ENCODE measurements at regions not wholly inside any gene's neighbourhood (a gene's known extent, or its start where the extent isn't known, plus 50 kb on each side); places are given as distances from the start of the nearest gene placed in this dataset.
A peak's percentile ranks its signal among the peaks of the same experiment; 100 is the strongest.

DNA sequence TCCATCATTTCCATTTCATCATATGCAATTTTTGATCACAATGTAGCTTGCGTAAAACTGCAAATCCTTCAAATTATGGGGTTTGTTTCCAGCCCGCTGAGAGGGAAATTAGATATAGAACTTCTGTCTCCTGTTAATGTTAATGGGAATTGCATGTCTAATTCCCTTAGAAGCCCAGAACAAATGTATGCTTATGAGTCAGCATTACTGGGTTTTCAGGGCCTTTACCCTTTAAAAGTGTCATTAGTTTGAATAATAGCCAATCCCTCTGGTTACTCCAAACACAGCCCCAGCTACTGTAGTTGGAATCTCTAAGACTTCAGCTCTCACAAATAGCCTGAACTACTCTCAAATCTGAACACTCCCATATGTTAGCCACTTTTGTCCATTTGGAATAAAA lies 439.4 kb downstream of the C3orf38 start:
- Histone ChIP-seq H3K27ac (ENCODE audit: low read length) (no peak overlapping the region), H3K9ac (ENCODE audit: low read length) (no peak overlapping the region)

DNA sequence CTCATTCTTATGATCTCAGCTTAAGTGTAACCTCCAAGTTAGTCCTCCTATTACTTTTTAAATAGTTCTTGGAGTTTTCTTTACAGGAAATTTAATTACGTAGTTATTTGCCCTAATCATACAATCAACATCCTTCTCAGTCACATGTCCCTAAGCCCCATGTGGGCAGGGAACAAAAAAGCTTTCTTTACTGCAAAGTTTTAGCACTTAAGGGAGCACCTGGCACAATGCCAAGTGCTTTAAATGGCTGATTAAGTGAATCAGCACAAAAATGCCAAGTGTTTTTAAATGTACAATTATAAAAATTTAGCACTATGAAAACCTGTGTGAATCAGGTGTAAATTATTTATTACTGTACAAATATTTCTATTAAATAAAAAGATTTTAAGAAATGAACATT lies 445.3 kb downstream of the C3orf38 start:
- Histone ChIP-seq H3K27me3 (replicated peaks; ENCODE audit: insufficient read depth, low read length) (no peaks in the 10 kb centered on the region), H3K4me1 (ENCODE audit: low read length) (no peaks in the 10 kb centered on the region), H3K9me3 (replicated peaks; ENCODE audit: insufficient read depth, low read length) (no peaks in the 10 kb centered on the region), H3K9ac (ENCODE audit: low read length) (no peak overlapping the region), H3K4me2 (ENCODE audit: low read depth, low read length) (no peak overlapping the region), H3K36me3 (replicated peaks; ENCODE audit: insufficient read depth, low read length) (no peaks in the 10 kb centered on the region), H3K9me2 (replicated peaks; ENCODE audit: insufficient read depth, low read length) (no peaks in the 10 kb centered on the region), H3F3A (ENCODE audit: insufficient read depth, low read length) (no peaks in the 10 kb centered on the region), H2AFZ (ENCODE audit: low read length) (no peak overlapping the region), H3K79me2 (ENCODE audit: low read length) (no peaks in the 10 kb centered on the region), H3K4me3 (ENCODE audit: low read length) (no peak overlapping the region), H3K27ac (ENCODE audit: low read length) (no peak overlapping the region), H4K20me1 (ENCODE audit: insufficient read depth, low read length) (no peaks in the 10 kb centered on the region)
- TF ChIP-seq, protein P1, sequence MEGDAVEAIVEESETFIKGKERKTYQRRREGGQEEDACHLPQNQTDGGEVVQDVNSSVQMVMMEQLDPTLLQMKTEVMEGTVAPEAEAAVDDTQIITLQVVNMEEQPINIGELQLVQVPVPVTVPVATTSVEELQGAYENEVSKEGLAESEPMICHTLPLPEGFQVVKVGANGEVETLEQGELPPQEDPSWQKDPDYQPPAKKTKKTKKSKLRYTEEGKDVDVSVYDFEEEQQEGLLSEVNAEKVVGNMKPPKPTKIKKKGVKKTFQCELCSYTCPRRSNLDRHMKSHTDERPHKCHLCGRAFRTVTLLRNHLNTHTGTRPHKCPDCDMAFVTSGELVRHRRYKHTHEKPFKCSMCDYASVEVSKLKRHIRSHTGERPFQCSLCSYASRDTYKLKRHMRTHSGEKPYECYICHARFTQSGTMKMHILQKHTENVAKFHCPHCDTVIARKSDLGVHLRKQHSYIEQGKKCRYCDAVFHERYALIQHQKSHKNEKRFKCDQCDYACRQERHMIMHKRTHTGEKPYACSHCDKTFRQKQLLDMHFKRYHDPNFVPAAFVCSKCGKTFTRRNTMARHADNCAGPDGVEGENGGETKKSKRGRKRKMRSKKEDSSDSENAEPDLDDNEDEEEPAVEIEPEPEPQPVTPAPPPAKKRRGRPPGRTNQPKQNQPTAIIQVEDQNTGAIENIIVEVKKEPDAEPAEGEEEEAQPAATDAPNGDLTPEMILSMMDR (IDR thresholded peaks at IDR 0.05; ENCODE audit: low read length), result no peak
- TF ChIP-seq EZH2 (optimal IDR thresholded peaks at IDR 0.05; ENCODE audit: low read depth, low read length), result no peak
- TF ChIP-seq EZH2phosphoT487 (IDR thresholded peaks at IDR 0.05; ENCODE audit: low read length), result no peak
- DNase-seq, result peak; percentile 17

More for the DNA sequence above, 439.4 kb downstream of the C3orf38 start:
- Histone ChIP-seq H3K4me2 (ENCODE audit: low read depth, low read length) (no peak overlapping the region), H2AFZ (ENCODE audit: low read length) (no peak overlapping the region), H3K36me3 (replicated peaks; ENCODE audit: insufficient read depth, low read length) (no peaks in the 10 kb centered on the region), H4K20me1 (ENCODE audit: insufficient read depth, low read length) (no peaks in the 10 kb centered on the region), H3K4me1 (ENCODE audit: low read length) (no peaks in the 10 kb centered on the region), H3K27me3 (replicated peaks; ENCODE audit: insufficient read depth, low read length) (no peaks in the 10 kb centered on the region), H3K9me2 (replicated peaks; ENCODE audit: insufficient read depth, low read length) (no peaks in the 10 kb centered on the region), H3K9me3 (replicated peaks; ENCODE audit: insufficient read depth, low read length) (no peaks in the 10 kb centered on the region), H3K4me3 (ENCODE audit: low read length) (no peak overlapping the region), H3F3A (ENCODE audit: insufficient read depth, low read length) (no peaks in the 10 kb centered on the region), H3K79me2 (ENCODE audit: low read length) (no peaks in the 10 kb centered on the region)
- TF ChIP-seq EZH2phosphoT487 (IDR thresholded peaks at IDR 0.05; ENCODE audit: low read length), result no peak
- TF ChIP-seq, protein P1 (IDR thresholded peaks at IDR 0.05; ENCODE audit: low read length), result no peak
- no peak for TF ChIP-seq EZH2 (optimal IDR thresholded peaks at IDR 0.05; ENCODE audit: low read depth, low read length)
- no peak for DNase-seq

DNA sequence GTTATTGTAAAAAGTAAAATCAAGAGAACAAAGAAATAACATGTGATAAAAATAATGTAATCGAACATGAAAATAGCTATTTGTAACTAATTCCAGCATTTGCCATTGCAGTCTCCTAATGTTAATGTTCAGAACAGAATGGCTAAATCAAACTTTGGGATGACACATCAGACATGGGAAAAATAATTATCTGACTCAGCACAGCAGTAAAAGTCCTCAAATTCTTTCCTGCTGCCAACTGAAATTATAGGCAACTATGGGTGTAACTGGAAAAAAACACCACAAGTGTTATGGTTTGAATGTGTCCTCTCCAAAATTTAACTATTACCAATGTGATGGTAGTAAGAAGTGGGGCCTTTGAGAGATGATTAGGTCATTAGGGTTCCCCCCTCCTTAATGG lies 446.7 kb downstream of the C3orf38 start:
- no peaks in the 10 kb centered on the region for H3K9me2 ChIP-seq (replicated peaks; ENCODE audit: insufficient read depth, low read length)
- H3K4me3 ChIP-seq (ENCODE audit: low read length), result no peak overlapping the region
- no peaks in the 10 kb centered on the region for H3K27me3 ChIP-seq (replicated peaks; ENCODE audit: insufficient read depth, low read length)
- H3K36me3 ChIP-seq (replicated peaks; ENCODE audit: insufficient read depth, low read length), result no peaks in the 10 kb centered on the region
- H3F3A ChIP-seq (ENCODE audit: insufficient read depth, low read length), result no peaks in the 10 kb centered on the region
- H4K20me1 ChIP-seq (ENCODE audit: insufficient read depth, low read length), result no peaks in the 10 kb centered on the region
- no peaks in the 10 kb centered on the region for H3K4me1 ChIP-seq (ENCODE audit: low read length)
- no peaks in the 10 kb centered on the region for H3K79me2 ChIP-seq (ENCODE audit: low read length)
- H3K4me2 ChIP-seq (ENCODE audit: low read depth, low read length), result no peak overlapping the region
- no peak for DNase-seq
- no peak overlapping the region for H3K27ac ChIP-seq (ENCODE audit: low read length)
- TF ChIP-seq, protein P1 (IDR thresholded peaks at IDR 0.05; ENCODE audit: low read length), result no peak
- TF ChIP-seq EZH2phosphoT487 (IDR thresholded peaks at IDR 0.05; ENCODE audit: low read length) (no peak), EZH2 (optimal IDR thresholded peaks at IDR 0.05; ENCODE audit: low read depth, low read length) (no peak)
- no peak overlapping the region for H3K9ac ChIP-seq (ENCODE audit: low read length)
- H2AFZ ChIP-seq (ENCODE audit: low read length), result no peak overlapping the region
- no peaks in the 10 kb centered on the region for H3K9me3 ChIP-seq (replicated peaks; ENCODE audit: insufficient read depth, low read length)

All from MM.1S (cell line).